Heart left ventricle (tissue), 13 donors: ENCODE measurements at regions not wholly inside any gene's neighbourhood (a gene's known extent, or its start where the extent isn't known, plus 50 kb on each side); places are given as distances from the start of the nearest gene placed in this dataset.
A peak's percentile ranks its signal among the peaks of the same experiment; 100 is the strongest.

Experiments
- POLR2A ChIP-seq, 2 donors: fragments of 450-650 bp; IDR thresholded peaks; one replicate each; pipeline ENCODE4 v1.6.1; 2017; ENCODE audit warnings: antibody characterized with exemption in 2 of 2, mild to moderate bottlenecking in 2 of 2, moderate library complexity in 2 of 2
- TF ChIP-seq, protein P1 (sequence below), 12 donors: fragments of 200-600 bp; sonication (generic) in 4 of 12; IDR thresholded peaks; one replicate each; pipeline versions ENCODE4 v1.5.0 to v1.8.0; 2018 to 2022; ENCODE audit warnings: antibody characterized with exemption in 12 of 12, mild to moderate bottlenecking in 5 of 12
- donor health status: ischemic (EF 13 %, LVEDD 7.1; RV severe dilation, severe dysfunction).
- donor health status: DM: no; HTN: yes; CAD: no.
- donor health status: DM: no; HTN: no; CAD: no.
- donor health status: ischemic (EF 25% LVEDD 6.9; RV normal size, moderate dysfunction).
- donor health status: ischemic (EF 25% LVEDD 5.7; RV mildly dilated, moderate dysfunction).
- donor health status: ischemic (EF 35%, LVEDD 5.7; RV mildly dilated, moderate dysfunction).
- donor health status: nonischemic (EF 11% LVEDD 7.7; RV severe dilation, severe dysfunction).
- donor health status: DM: yes; HTN: yes; CAD: no.
- donor health status: PGD.
- donor health status: ischemic (EF 29% LVEDD 5.4; RV normal size, mild dysfunction).
- donor health status: nonischemic (EF 23%, LVEDD 6.1; RV moderate dilation, normal function).

DNA sequence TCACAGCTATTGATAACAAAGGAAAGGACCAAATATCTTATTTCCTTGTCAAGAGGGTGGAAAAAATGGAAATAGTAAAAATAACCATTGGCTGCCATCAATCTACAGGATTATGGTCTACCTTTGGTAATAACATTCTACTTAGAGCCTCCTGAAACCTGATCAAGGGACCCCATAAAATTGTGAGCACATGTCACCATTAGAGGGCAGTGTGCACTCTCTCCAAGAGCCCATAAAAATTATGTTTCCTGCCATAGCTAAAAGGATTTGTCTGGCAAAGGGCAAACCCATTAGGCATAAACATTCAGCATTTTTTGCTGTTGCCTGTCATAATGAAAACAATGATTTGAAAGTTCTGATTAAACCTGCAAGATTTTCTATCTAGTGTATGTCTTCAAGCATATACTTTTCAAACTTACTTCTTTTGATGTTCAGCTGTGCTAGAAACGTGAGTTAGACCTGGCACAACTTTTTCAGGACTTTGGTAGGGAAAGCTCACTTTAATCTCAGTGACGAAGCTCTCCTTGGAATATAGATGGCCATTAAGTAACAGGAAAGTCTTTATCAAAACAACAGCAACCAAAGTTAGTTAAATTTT lies 120.7 kb upstream of the ZFP64 start:
- TF ChIP-seq, protein P1, sequence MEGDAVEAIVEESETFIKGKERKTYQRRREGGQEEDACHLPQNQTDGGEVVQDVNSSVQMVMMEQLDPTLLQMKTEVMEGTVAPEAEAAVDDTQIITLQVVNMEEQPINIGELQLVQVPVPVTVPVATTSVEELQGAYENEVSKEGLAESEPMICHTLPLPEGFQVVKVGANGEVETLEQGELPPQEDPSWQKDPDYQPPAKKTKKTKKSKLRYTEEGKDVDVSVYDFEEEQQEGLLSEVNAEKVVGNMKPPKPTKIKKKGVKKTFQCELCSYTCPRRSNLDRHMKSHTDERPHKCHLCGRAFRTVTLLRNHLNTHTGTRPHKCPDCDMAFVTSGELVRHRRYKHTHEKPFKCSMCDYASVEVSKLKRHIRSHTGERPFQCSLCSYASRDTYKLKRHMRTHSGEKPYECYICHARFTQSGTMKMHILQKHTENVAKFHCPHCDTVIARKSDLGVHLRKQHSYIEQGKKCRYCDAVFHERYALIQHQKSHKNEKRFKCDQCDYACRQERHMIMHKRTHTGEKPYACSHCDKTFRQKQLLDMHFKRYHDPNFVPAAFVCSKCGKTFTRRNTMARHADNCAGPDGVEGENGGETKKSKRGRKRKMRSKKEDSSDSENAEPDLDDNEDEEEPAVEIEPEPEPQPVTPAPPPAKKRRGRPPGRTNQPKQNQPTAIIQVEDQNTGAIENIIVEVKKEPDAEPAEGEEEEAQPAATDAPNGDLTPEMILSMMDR (IDR thresholded peaks at IDR 0.05): peak; percentile 55 to 84 (median 71)
- no peak for TF ChIP-seq POLR2A (IDR thresholded peaks at IDR 0.05)
